ENCODE measurements at regions not wholly inside any gene's neighbourhood (a gene's known extent, or its start where the extent isn't known, plus 50 kb on each side); places are given as distances from the start of the nearest gene placed in this dataset.

DNA sequence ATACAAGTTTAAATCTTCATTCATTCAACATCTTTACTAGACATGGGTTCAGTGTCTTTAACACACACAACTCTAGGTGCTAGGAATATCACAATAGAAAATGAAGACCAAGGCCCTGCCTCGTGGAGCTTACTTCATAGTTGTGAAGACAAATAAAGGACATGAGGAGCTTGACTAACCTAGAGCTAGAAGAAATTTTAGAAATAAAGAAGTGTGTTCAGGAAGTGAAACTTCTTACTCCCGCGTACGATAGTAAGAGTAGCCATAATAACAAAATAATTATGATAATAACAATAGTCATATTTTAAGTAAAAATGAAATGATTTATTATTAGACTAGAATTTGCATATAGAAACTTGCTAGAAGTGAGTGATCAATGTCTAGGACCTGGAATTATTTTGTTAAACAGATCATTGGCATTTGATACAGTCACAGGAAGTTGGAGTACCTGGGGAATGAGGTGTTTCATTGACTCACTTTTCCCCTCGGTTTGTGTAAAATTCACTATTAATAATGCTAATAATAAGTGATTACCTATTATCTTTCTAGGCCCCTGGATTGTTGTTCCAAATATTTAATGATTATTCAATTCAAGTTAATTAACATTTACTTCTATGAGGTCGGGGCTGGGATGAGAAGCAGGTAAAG, 331.3 kb downstream of the NSG2 start:
- Histone ChIP-seq H3K4me1 (ENCODE audit: insufficient read depth, poor library complexity, severe bottlenecking) (peaks cover 21% of the 10 kb centered on the region), H3K9me3 (ENCODE audit: severe bottlenecking) (peaks cover 3% of the 10 kb centered on the region), H3K36me3 (ENCODE audit: low read depth) (no peaks in the 10 kb centered on the region), H3K27me3 (ENCODE audit: insufficient read depth, poor library complexity, severe bottlenecking) (no peaks in the 10 kb centered on the region), H3K4me3 (ENCODE audit: severe bottlenecking) (no peak overlapping the region), H3K27ac (ENCODE audit: poor library complexity, severe bottlenecking) (peak overlapping the region; percentile 74)
- 0 out of 3 replicates have a peak, but pooled peaks have one; percentile 35 for ATAC-seq (ENCODE audit: low read depth)
- TF ChIP-seq, protein P1, sequence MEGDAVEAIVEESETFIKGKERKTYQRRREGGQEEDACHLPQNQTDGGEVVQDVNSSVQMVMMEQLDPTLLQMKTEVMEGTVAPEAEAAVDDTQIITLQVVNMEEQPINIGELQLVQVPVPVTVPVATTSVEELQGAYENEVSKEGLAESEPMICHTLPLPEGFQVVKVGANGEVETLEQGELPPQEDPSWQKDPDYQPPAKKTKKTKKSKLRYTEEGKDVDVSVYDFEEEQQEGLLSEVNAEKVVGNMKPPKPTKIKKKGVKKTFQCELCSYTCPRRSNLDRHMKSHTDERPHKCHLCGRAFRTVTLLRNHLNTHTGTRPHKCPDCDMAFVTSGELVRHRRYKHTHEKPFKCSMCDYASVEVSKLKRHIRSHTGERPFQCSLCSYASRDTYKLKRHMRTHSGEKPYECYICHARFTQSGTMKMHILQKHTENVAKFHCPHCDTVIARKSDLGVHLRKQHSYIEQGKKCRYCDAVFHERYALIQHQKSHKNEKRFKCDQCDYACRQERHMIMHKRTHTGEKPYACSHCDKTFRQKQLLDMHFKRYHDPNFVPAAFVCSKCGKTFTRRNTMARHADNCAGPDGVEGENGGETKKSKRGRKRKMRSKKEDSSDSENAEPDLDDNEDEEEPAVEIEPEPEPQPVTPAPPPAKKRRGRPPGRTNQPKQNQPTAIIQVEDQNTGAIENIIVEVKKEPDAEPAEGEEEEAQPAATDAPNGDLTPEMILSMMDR (IDR thresholded peaks at IDR 0.05; ENCODE audit: poor library complexity, severe bottlenecking) = no peak
- no peak for DNase-seq (ENCODE audit: low spot score)

DNA sequence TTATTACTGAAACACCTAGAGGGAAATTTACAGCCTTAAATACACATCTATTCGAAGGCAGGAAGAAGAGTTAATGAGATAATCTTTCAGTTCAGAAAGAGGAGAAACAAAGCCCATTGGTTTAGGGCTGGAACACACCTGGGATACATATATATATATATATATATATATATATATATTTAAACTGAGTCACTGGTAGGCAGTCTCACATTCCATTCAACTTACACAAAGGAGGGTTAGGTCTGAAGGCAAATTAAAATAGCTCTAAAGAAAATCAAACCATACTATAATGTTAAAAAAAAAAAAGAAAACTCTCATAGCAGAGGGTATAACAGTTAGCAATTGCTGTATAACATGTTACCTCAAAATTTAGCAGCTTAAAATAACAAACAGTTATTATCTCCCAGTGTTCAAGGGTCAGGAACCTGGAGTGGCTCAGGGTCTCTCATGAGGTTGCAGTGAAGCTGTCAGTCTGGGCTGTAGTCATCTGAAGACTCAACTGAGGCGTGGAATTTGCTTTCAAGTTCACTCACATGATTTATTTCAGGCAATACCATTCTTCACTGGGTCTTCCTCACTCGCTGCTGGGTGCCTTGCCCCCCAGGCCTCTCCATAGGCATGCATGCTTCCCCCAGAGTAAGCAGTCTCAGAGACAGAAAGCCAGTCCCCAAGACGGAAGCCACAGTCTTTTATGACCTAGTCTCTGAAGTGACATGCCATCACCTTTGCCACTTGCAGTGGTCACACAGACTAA, 332.8 kb downstream of the NSG2 start:
- H3K9me3 ChIP-seq (ENCODE audit: severe bottlenecking) = peaks cover 3% of the 10 kb centered on the region
- ATAC-seq (ENCODE audit: low read depth) (peak; percentile 82), DNase-seq (ENCODE audit: low spot score) (no peak)
- H3K36me3 ChIP-seq (ENCODE audit: low read depth) = no peaks in the 10 kb centered on the region
- no peaks in the 10 kb centered on the region for H3K27me3 ChIP-seq (ENCODE audit: insufficient read depth, poor library complexity, severe bottlenecking)
- H3K4me1 ChIP-seq (ENCODE audit: insufficient read depth, poor library complexity, severe bottlenecking) = peaks cover 28% of the 10 kb centered on the region
- peak overlapping the region; percentile 74 for H3K27ac ChIP-seq (ENCODE audit: poor library complexity, severe bottlenecking)
- TF ChIP-seq, protein P1 (IDR thresholded peaks at IDR 0.05; ENCODE audit: poor library complexity, severe bottlenecking) = no peak
- no peak overlapping the region for H3K4me3 ChIP-seq (ENCODE audit: severe bottlenecking)

DNA sequence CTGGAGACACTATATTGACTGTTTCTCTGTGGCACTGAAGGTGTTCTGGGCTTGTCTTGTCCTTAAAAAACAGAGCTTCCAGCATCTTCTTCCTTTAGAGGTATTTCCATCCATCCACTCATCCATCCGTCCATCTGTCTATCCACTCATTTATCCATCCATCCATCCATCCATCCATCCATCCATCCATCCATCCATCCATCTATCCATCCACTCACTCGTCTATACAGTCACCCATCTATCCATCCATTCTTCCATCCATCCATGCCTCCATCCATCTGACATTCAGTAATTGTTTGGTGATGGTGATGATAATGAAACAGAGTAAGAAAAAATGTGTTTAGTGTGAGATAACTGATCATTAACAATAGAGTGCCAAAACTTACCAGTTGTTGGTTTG, 334.8 kb downstream of the NSG2 start:
- no peaks in the 10 kb centered on the region for H3K27me3 ChIP-seq (ENCODE audit: insufficient read depth, poor library complexity, severe bottlenecking)
- H3K4me3 ChIP-seq (ENCODE audit: severe bottlenecking) = no peak overlapping the region
- TF ChIP-seq, protein P1 (IDR thresholded peaks at IDR 0.05; ENCODE audit: poor library complexity, severe bottlenecking) = no peak
- DNase-seq (ENCODE audit: low spot score) = no peak
- H3K4me1 ChIP-seq (ENCODE audit: insufficient read depth, poor library complexity, severe bottlenecking) = peaks cover 37% of the 10 kb centered on the region
- H3K27ac ChIP-seq (ENCODE audit: poor library complexity, severe bottlenecking) = no peak overlapping the region
- ATAC-seq (ENCODE audit: low read depth) = no peak
- H3K36me3 ChIP-seq (ENCODE audit: low read depth) = no peaks in the 10 kb centered on the region
- peaks cover 3% of the 10 kb centered on the region for H3K9me3 ChIP-seq (ENCODE audit: severe bottlenecking)

DNA sequence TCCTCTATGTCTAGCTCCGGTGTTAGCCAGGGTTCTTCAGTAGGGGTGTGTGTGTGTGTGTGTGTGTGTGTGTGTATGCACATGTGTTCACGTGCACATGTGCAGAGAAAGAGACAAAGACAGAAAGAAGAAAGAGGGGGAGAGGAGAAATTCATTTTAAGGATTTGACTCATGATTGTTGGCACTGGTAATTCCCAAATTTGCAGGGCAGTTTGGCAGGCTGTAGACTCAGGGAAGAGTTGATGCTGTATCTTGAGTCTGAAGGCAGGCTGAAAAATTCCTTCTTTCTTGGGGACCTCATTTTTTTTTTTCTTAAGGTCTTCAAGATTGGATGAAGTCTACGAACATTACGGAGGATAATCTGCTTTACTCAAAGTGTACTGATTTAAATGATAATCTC, 335.7 kb downstream of the NSG2 start:
- Histone ChIP-seq H3K27me3 (ENCODE audit: insufficient read depth, poor library complexity, severe bottlenecking) (no peaks in the 10 kb centered on the region), H3K27ac (ENCODE audit: poor library complexity, severe bottlenecking) (no peak overlapping the region), H3K4me3 (ENCODE audit: severe bottlenecking) (no peak overlapping the region), H3K36me3 (ENCODE audit: low read depth) (no peaks in the 10 kb centered on the region), H3K9me3 (ENCODE audit: severe bottlenecking) (peaks cover 3% of the 10 kb centered on the region), H3K4me1 (ENCODE audit: insufficient read depth, poor library complexity, severe bottlenecking) (peaks cover 37% of the 10 kb centered on the region)
- TF ChIP-seq, protein P1 (IDR thresholded peaks at IDR 0.05; ENCODE audit: poor library complexity, severe bottlenecking) = no peak
- no peak for ATAC-seq (ENCODE audit: low read depth)
- DNase-seq (ENCODE audit: low spot score) = no peak

Data from RWPE2 (cell line).